LoVo (cell line): ENCODE measurements at regions not wholly inside any gene's neighbourhood (a gene's known extent, or its start where the extent isn't known, plus 50 kb on each side); places are given as distances from the start of the nearest gene placed in this dataset.
"Not testable (repeated sequence)": the region's sequence is repeated elsewhere in the genome, so short reads cannot be mapped to it uniquely, and the experiment has no call there.

Experiments
- DNase-seq: peaks from one replicate; pipeline ENCODE4 v3.0.0-alpha.2; 2016; ENCODE audit warnings: low spot score

DNA sequence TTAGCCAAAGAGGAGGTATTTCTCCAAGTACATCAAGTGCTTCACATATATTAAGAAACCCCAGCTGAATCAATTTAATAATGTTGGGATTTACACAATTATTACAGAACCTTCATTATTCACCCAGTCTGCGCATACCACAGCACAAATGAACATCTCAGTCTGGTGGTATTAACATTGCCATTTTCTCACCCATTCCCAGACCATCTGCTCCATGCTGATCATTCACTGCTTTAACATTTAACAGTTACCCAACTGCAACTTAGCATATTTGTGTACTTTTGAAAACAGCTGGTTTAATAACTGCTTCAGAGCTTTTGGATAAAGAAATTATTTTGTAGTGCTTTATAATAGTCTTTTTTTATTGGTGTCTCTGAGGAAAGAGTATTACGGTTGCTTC, 1072.1 kb downstream of the NXPH1 start:
- DNase-seq, result no peak

DNA sequence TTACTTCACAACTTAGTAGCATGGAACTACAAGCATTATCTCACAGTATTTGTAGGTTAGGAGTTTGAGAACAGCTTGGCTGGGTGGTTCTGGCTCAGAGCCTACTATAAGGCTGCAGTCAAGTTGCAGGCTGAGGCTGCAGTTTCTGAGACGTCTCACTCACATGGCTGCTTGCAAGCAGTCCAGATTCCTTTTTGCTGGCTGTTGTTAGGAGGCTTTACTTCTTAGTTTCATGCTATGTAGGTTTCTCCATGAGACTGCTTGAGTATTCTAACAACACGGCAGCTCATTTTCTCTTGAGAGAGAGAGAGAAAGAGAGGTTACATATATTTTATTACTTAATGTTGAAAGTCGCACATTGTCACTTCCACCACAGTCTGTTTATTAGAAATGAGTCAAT, 1073.9 kb downstream of the NXPH1 start:
- DNase-seq, result no peak

DNA sequence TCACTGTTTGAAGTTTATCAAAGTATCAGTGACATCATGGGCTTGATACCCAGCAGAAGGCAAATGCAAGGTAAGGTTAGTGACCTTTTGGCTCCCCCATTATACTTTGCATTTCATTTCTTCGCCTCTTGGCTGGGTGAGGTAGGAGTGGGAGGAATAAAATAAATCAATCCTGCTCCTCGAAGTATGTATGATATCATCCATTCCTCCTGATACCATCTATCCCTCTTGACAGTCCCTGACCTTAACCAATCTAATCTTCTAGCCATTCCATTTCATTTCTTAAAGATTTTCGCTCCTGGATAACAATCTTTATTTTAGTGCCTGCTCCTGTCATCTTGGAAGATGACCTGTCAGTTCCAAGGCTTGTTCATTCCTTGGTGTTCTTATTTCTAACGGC, 1083.3 kb downstream of the NXPH1 start:
- DNase-seq, result no peak

DNA sequence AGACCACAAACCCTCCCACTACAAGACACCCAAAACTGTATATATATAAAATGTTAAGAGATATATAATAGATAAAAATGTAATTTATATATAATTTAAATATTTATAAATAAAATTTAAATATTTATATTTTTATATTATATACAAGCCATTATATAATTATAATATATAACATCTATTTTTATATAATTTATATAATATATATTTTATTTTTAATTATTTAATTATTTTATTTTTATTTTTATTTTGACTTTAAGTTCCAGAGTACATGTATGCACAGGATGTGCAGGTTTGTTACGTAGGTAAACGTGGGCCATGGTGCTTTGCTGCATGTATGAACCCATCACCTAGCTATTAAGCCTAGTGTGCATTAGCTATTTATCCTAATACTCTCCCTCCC, 1090.2 kb downstream of the NXPH1 start:
- DNase-seq, result no peak

DNA sequence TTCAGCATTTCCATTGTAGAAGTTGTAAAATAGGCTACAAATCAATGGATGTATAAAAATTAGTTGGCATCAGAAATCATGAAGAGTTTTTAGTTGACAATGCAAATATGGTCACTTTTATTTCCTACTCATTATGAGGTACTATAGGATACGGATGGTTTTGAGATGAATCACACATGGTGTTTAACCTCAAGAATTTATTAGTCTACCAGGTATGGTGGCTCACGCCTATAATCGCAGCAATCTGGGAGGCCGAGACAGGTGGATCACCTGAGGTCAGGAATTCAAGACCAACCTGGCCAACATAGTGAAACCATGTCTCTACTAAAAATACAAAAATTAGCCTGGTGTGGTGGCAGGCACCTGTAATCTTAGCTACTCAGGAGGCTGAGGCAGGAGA, 1119.0 kb downstream of the NXPH1 start:
- peak; percentile 58 for DNase-seq

DNA sequence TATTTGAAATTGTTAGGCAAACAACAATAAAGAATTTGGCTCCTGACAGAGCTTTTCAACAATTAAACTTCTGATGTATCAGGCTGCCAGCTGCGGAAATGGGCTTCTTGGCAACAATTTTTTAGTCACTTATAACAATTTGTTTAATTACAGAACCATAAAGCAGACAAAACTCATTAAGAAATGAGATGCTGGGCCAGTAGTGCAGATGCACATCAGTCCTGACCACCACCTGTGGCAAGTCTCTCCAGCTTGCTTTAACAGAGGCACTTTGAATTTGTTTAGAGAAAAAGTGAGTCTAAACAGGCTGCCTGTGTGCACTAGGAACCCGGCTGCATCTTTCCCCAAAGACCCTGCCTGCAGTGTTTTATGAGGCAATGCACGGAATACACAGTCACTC, 1124.4 kb downstream of the NXPH1 start:
- DNase-seq, result no peak

DNA sequence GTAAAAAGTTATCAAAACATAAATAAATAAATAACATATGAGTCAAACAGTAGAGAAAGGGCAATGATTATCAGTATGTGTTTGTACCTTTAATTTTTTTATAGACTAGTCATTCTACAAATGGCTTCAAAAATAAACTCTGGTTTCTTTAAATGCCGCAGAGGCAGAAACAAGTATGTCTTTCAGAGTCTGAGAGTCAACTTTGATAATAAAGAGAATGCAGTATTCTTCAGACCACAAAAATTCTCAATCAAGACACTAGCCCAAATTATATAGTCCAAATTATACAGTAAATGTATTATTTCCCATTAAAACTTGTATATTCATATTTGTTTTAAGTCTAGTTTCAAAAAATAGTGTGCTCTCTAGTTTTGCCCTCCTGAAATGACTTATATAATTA, 1142.3 kb downstream of the NXPH1 start:
- no peak for DNase-seq

DNA sequence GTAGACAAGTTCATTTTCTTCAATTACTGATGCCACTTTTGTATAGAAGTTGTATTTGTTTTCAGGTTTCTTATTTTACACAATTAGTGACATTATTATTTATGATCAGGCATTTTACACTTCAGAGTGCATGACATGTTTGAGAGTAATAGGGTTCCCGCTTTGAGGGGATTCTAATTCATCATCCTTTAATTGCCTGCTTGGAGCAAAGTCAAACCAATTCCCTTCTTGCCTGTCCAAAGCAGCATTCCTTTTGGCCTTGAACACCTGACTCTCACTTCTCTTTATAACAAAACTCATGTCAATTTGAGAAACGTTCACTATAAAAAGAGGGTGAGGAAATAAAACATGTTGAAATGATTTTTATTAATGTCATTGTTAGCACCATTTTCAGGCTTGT, 1149.4 kb downstream of the NXPH1 start:
- DNase-seq, result no peak

DNA sequence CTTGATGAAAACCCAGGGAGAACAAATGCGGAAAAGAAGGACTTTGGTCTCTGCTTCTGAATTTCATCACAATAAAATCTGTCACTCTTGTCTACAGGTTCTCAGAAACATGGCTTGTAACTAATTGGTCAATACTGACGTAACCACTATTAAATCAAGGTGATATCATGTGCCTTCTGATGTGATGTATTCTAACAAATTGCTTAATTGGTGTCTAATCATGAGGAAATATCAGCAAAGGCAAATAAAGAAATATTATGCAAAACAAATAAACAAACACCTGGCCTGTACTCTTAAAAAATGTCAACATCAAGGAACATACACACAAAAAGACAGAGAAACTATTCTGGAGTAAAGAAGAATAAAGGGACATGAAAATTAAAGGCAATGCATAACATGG, 1165.0 kb downstream of the NXPH1 start:
- DNase-seq, result no peak

DNA sequence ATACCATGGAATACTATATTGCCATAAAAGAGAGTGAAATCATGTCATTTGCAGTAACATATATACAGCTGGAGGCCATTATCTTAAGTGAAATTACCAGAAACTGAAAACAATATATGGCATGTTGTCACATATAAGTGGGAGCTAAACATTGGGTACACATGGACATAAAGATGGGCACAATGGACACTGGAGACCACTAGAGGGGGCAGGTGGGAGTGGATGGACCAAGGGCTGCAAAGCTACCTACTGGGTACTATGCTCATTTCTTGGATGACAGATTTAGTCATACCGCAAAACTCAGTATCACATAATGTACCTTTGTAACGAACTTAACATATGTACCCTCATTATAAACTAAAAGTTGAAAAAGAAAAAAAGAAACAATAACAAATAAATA, 1167.6 kb downstream of the NXPH1 start:
- no peak for DNase-seq

DNA sequence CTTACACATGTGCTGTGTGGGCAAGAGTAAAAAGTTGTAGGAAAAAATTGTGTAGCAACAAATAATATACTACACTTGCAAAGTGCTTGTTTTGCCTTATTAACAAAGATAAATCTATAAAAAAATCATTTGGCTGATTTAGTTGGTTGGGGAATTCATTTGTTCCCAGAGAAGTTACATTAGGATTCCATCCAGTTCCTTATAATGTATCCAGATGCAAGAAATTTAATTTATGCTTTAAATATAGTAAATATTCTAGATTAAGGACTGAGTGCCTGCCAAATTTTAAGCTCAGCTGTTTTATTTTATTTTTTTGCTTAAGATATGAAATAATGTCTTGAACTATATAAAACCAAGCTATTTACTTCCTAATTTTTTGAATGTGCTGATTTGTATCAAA, 1169.9 kb downstream of the NXPH1 start:
- DNase-seq, result no peak

DNA sequence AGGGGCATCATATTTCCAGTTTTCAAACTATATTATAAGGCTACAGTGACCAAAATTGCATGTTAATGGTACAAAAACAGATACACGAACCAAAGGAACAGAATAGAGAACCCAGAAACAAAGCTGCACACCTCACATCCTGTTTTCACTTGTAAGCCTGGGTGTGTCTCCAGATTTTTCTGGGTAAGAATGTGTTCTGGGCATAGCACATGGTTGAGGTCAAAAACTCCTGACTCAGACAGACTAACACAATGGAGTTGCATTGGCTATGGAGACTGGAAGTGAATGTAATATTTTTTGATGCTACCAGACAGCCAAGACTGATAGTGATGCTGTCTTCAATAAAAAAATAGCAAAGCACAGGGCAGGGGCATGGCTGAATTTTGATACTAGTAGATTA, 1175.2 kb downstream of the NXPH1 start:
- DNase-seq, result no peak

DNA sequence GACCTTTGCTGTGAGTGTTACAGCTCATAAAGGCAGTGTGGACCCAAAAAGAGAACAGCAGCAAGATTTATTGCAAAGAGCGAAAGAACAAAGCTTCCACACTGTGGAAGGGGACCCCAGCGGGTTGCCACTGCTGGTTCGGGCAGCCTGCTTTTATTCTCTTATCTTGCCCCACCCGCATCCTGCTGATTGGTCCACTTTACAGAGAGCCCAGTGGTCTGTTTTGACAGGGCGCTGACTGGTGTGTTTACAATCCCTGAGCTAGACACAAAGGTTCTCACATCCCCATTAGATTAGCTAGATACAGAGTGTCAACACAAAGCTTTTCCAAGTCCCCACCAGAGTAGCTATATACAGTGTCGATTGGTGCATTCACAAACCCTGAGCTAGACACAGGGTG, 1187.5 kb downstream of the NXPH1 start:
- DNase-seq, result not testable (repeated sequence)

DNA sequence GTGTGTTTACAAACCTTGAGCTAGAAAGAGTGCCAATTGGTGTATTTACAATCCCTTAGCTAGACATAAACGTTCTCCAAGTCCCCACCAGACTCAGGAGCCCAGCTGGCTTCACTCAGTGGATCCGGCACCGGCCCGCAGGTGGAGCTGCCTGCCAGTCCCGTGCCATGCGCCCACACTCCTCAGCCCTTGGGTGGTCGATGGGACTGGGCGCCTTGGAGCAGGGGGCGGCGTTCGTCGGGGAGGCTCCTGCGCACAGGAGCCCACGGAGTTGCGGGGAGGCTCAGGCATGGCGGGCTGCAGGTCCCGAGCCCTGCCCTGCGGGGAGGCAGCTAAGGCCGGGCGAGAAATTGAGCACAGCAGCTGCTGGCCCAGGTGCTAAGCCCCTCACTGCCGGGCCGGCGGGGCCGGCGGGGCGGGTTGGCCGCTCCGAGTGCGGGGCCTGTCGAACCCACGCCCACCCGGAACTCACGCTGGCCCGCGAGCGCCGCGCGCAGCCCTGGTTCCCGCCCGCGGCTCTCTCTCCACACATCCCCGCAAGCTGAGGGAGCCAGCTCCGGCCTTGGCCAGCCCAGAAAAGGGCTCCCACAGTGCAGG, 1188.0 kb downstream of the NXPH1 start:
- DNase-seq, result not testable (repeated sequence)

DNA sequence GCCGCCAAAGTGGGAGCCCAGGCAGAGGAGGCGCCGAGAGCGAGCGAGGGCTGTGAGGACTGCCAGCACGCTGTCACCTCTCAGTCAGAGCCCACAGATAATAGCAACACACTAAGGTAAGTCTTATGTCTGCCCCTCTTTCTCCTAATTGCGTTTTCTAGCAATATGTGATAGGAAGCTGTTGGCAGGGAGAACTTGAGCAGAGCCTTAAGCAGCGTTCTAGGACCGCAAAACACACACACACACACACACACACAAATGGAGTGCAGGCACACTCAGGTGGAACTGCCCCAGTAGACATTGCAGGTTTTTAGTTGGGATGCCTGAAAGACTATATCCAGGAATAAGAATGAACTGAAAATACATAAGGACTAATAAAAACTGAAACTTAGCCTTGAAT, 1188.5 kb downstream of the NXPH1 start:
- DNase-seq, result no peak

DNA sequence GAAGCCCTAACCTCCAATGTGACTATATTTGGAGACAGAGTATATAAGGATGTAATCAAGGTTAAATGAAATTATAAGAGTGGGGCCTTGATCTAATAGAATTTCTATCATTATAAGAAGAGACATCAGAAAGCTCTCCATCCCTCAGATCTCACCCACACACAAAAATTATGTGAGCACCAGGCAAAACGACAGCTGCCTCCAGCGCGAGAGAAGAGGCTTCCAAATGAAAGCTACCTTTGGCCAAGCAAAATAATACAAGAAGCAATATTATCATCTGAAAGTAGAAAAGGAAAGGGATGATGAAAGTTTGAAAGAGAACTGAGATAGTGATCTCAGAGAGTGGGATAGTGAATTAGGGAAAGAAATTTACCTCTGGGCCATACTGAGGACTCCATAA, 1192.5 kb downstream of the NXPH1 start:
- no peak for DNase-seq

DNA sequence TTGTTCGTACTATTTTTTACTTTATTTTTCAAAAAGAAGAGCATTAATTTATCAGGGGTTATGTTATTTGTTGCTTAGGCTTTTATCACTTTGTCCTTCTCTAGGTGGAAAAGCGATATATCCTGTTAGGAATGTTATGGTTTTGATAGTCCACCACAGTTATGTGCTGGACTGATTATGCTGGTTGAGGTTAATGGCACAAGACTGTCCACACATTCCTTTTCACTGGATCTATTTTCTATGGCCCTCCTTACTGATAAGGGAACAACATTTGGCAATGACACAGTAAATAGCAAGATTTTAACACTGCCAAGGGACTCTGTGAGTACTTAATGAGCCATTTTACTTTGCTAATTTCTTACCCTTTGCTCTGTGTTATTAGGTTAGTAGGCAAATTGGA, 1212.3 kb downstream of the NXPH1 start:
- no peak for DNase-seq

DNA sequence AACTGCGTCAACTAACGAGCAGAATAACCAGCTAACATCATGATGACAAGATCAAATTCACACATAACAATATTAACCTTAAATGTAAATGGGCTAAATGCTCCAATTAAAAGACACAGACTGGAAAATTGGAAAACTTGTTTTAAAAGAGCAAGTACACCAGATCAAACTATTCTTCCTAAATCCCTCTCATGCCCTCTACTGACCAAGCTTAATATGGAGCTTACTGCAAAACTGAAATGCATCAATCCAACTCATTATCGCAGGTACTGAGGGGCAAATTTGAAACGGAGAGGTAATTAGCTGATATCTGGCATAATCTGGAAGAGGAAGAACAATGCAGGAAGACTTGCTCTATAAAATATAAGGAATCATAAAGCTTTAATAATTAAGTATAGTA, 1223.8 kb downstream of the NXPH1 start:
- DNase-seq, result no peak

DNA sequence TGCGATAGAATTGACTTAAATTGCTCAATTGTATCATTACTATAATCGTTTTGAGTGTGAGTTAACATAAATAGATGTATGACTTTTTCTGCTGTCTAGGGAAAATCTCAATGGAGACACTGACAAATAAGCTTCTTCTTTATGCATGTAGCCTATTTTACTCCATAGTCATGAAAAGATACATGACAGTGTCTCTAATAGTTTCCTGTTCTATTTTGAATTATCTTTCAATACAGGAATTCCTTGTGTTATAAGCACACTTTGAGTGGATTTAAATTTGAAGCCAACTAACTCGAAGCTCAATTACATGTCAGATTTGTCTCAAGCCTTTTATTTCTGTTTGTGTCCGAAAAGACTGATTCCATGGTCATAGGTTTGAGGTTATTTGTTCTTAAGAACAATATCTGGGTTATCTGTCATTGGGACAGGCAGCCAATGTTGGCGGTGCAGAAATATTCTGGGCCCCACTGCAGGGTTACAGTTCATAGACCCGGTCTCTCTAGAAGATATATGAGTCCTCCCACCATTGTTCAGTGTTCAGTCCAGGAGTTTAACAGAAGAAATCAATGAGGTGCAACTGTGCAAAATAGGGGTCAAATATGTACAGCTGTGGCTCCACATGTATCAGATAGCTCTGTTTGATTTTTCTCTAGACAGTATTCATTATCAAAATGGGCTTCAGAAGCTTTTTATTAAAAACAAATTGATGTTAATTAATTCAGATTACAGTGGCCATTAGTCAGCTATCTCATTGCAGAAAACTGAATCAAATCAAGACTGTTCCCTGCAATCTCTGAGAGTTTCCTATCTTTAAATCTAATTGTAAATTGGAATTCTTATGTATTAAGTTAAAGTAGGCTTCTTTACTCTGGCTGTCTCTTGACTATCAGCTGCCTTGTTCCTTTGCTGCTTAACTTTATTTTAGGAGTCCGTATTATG, 1238.8 kb downstream of the NXPH1 start:
- no peak for DNase-seq

DNA sequence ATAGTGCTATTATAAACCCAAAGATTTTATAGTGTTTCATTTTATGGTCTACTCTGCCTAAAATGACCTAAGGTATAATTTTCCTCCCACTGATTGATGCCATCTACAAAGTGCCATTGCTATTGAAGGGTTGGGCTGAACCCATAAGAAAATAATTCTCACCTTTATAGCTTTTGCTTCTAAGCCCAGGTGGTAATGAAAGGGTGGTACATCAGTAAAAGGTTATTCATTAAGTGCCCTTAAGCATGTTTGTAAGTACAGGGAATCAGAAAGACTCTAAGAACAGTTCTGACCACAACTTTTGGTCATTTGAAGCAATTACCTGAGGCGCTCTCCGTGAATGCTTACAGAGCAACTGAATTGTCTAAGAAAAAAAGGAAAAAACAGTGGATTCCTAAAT, 1247.3 kb downstream of the NXPH1 start:
- DNase-seq, result no peak

DNA sequence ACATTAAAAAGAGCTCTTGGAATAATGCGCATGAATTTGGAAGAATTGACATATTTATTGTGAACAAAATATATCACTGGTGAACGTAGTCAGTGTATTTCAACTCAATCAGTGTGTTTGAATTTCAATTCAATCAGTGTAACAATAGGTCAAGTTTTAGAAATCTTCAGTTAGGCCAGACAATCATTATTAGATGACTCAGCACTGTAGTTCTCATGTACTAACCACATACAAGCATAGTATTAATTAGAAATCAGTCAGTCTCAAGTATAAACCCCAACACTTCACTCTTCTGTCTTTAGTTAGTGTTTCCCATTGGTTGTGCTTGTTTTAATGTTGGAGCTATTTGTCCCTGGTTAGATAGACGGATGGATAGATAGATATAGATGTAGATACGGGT, 1247.9 kb downstream of the NXPH1 start:
- no peak for DNase-seq

DNA sequence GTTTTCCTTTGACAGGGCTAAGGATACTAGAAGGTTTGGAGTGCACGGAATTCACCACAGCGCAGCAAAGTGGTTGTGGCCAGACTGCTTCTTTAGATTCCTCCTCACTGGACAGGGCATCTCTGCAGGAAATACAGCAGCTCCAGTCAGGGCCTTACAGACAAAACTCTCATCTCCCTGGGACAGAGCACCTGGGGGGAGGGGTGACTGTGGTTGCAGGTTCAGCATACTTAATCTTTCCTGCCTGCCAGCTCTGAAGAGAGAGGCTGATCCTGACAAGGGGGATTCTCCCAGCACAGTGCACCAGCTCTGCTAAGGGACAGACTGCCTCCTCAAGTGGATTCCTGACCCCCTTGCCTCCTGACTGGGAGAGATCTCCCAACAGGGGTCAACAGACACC, 1257.9 kb downstream of the NXPH1 start:
- no peak for DNase-seq

DNA sequence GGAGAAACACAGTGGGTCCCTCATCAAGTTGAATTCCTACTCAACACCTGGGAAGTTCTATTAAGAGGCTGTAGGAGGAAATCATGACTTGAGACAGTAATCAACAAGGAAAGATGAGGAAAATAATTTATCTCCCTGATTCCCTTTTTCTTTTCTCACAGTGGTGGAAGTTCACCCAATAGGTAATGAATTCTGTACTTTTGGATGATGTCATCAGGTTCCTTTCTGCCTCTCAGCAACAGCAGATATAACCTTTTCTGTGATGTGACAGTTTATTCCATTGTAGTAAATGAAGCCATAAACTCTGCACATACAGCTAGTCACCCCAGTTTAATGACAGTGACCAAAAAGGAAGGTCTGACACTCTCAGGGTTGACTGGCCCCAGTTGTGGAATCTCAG, 1265.0 kb downstream of the NXPH1 start:
- no peak for DNase-seq

DNA sequence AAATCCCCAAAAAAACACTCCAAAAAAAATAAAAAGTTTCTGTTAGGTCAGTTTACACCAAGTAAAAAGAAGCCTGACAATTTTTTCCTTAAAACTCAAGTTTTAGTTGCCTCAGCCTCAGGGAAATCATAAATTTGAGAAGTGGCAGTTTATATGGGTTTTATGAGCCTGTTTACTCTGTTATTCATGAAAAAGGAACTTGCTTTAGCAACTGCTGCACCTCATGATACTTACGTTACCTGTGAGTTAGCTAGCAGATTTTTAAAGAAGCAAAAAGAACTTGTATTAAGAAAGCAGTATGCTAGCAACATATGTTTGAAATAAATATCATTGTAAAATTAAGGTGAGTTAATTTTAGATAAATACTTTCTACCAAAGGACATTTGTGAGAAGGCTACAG, 1264.5 kb upstream of the PHF14 start:
- DNase-seq, result peak; percentile 25
